Body of pancreas (tissue), 4 donors: ENCODE measurements at regions not wholly inside any gene's neighbourhood (a gene's known extent, or its start where the extent isn't known, plus 50 kb on each side); places are given as distances from the start of the nearest gene placed in this dataset.

Experiments
- CTCF ChIP-seq, 7 experiments: fragments of 450-650 bp in 4 of 7; fragments of 200-600 bp in 3 of 7; sonication (generic) in 3 of 7; IDR thresholded peaks; one replicate each; pipeline ENCODE4 v1.5.1; 2016 to 2019; ENCODE audit warnings: antibody characterized with exemption in 7 of 7
- POLR2A ChIP-seq, 3 donors: fragments of 450-650 bp; IDR thresholded peaks; one replicate each; pipeline ENCODE4 v1.6.1; 2016; ENCODE audit warnings: antibody characterized with exemption in 3 of 3, mild to moderate bottlenecking in 2 of 3

GRCh38 chr12:125704803-125705202 is 639.6 kb downstream of the AACS start:
- TF ChIP-seq CTCF (IDR thresholded peaks at IDR 0.05) (no peak), POLR2A (IDR thresholded peaks at IDR 0.05) (no peak)
